Mucosa of descending colon (tissue), 3 donors: ENCODE measurements at regions not wholly inside any gene's neighbourhood (a gene's known extent, or its start where the extent isn't known, plus 50 kb on each side); places are given as distances from the start of the nearest gene placed in this dataset.

ENCODE experiments used
- ATAC-seq: fragments of 200-7000 bp; cut with Tn5 transposase; one replicate; pipeline ENCODE4 v1.9.1; 2020; ENCODE audit warnings: mild to moderate bottlenecking, moderate library complexity
- DNase-seq, 3 donors: peaks; one replicate each; pipeline ENCODE4 v3.0.0-alpha.2; 2020
- H3K36me3 ChIP-seq: fragments of 200-600 bp; one replicate; pipeline ENCODE4 v1.8.0; 2021; ENCODE audit warnings: low read depth, mild to moderate bottlenecking
- H3K4me1 ChIP-seq: fragments of 200-600 bp; one replicate; pipeline ENCODE4 v1.8.0; 2021; ENCODE audit warnings: low read depth, mild to moderate bottlenecking
- H3K4me3 ChIP-seq: fragments of 200-600 bp; one replicate; pipeline ENCODE4 v1.8.0; 2021; ENCODE audit warnings: mild to moderate bottlenecking
- H3K9me3 ChIP-seq: fragments of 200-600 bp; one replicate; pipeline ENCODE4 v1.8.0; 2021; ENCODE audit warnings: mild to moderate bottlenecking
- intact Hi-C, 2 donors: fragments of 100-400 bp; cut with DNase I in 1 of 2; cut with micrococcal nuclease in 1 of 2; formaldehyde crosslinking; loops; one replicate each; pipeline versions ENCODE4 v1.11.0 to v1.11.1; 2022; cut with DNase I, micrococcal nuclease
- TF ChIP-seq, protein P1 (sequence below): fragments of 200-600 bp; IDR thresholded peaks from one replicate; pipeline ENCODE4 v1.8.0; 2022; ENCODE audit warnings: antibody characterized with exemption, mild to moderate bottlenecking
- donor health status: DM: no; HTN: no; CAD: no; lungs with moderate emphysema.
- donor health status: DM: no; HTN: no; CAD: no.
- donor health status: DM: no; HTN: yes; CAD: no.

DNA sequence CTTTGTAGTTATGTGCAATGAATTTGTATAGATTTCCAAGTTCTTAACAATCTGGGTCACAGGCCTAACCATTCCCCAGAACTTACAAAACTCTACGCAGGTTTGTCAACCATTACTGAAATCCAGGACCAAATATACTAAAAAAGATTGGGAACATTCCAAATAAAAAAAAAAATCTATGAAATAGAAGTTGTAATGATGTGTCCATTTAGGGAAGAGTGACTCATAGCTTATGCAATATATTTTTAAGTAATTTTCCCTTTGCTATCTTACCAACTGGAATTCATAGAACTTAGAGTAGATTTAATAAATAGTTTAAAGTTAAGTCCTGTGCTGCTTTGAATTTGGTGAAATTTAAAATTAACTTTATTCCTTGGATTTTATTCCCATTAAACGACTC, 393.2 kb downstream of the PMP22 start:
- no peaks in the 10 kb centered on the region for H3K4me1 ChIP-seq
- no peaks in the 10 kb centered on the region for H3K36me3 ChIP-seq
- intact Hi-C loops = no loop called here
- no peak overlapping the region for H3K4me3 ChIP-seq
- no peak for ATAC-seq
- H3K9me3 ChIP-seq = no peaks in the 10 kb centered on the region
- TF ChIP-seq, protein P1, sequence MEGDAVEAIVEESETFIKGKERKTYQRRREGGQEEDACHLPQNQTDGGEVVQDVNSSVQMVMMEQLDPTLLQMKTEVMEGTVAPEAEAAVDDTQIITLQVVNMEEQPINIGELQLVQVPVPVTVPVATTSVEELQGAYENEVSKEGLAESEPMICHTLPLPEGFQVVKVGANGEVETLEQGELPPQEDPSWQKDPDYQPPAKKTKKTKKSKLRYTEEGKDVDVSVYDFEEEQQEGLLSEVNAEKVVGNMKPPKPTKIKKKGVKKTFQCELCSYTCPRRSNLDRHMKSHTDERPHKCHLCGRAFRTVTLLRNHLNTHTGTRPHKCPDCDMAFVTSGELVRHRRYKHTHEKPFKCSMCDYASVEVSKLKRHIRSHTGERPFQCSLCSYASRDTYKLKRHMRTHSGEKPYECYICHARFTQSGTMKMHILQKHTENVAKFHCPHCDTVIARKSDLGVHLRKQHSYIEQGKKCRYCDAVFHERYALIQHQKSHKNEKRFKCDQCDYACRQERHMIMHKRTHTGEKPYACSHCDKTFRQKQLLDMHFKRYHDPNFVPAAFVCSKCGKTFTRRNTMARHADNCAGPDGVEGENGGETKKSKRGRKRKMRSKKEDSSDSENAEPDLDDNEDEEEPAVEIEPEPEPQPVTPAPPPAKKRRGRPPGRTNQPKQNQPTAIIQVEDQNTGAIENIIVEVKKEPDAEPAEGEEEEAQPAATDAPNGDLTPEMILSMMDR = no peak
- no peak for DNase-seq

- ATAC-seq = no peak
- intact Hi-C loops = no loop called here
- no peaks in the 10 kb centered on the region for H3K9me3 ChIP-seq
These were observed 398.9 kb downstream of the PMP22 start for GRCh38 chr17:14866266-14866665.

GRCh38 chr17:14864127-14864526, 401.0 kb downstream of the PMP22 start:
- DNase-seq (no peak), ATAC-seq (no peak)
- Histone ChIP-seq H3K36me3 (no peaks in the 10 kb centered on the region), H3K4me3 (no peak overlapping the region), H3K9me3 (no peaks in the 10 kb centered on the region), H3K4me1 (no peaks in the 10 kb centered on the region)
- intact Hi-C loops = no loop called here
- TF ChIP-seq, protein P1 = no peak

More at GRCh38 chr17:14866266-14866665, 398.9 kb downstream of the PMP22 start:
- no peaks in the 10 kb centered on the region for H3K4me1 ChIP-seq
- no peak overlapping the region for H3K4me3 ChIP-seq
- H3K36me3 ChIP-seq = no peaks in the 10 kb centered on the region
- no peak for DNase-seq
- TF ChIP-seq, protein P1 = no peak

- ATAC-seq (no peak), DNase-seq (no peak)
- Histone ChIP-seq H3K4me3 (no peak overlapping the region), H3K9me3 (no peaks in the 10 kb centered on the region), H3K4me1 (no peaks in the 10 kb centered on the region), H3K36me3 (no peaks in the 10 kb centered on the region)
- intact Hi-C loops = loop anchor here in 1 of 2 donors (5.0 kb wide), 1 partner anchor 487 kb away; no protein-coding TSS in a partner anchor
- TF ChIP-seq, protein P1 = no peak
These were observed 405.6 kb downstream of the PMP22 start for GRCh38 chr17:14859542-14859941.

GRCh38 chr17:14856176-14856575, 408.9 kb downstream of the PMP22 start:
- no peaks in the 10 kb centered on the region for H3K4me1 ChIP-seq
- TF ChIP-seq, protein P1 = no peak
- H3K36me3 ChIP-seq = no peaks in the 10 kb centered on the region
- ATAC-seq (no peak), DNase-seq (no peak)
- H3K9me3 ChIP-seq = no peaks in the 10 kb centered on the region
- intact Hi-C loops = loop anchor here in 1 of 2 donors (5.0 kb wide), 1 partner anchor 484 kb away; no protein-coding TSS in a partner anchor
- H3K4me3 ChIP-seq = no peak overlapping the region

DNA sequence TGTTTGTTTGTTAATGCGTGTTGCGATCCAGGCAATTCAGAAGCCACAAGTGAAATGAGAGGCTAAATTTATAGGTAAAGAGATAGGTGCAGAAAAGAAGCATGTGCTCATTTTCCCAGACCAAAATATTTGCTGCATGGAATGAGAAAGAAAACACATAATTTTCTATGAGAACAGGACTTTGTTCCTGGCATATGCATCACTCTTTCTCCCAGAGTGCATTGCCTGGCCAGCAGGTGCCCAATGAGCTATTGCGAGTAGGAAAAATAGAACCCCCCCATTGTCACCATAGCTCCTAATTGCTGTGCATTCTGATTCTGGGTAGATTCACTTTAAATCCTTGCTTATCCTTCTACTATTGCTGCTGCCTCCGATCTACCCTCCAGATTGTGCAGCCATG, 410.4 kb downstream of the PMP22 start:
- DNase-seq = no peak
- intact Hi-C loops = loop anchor here in 1 of 2 donors (5.0 kb wide), 1 partner anchor 482 kb away; no protein-coding TSS in a partner anchor
- no peak for ATAC-seq
- Histone ChIP-seq H3K4me3 (no peak overlapping the region), H3K9me3 (no peaks in the 10 kb centered on the region), H3K4me1 (no peaks in the 10 kb centered on the region), H3K36me3 (no peaks in the 10 kb centered on the region)
- TF ChIP-seq, protein P1 = no peak
